Natural killer cell (primary cell): ENCODE measurements at regions not wholly inside any gene's neighbourhood (a gene's known extent, or its start where the extent isn't known, plus 50 kb on each side); places are given as distances from the start of the nearest gene placed in this dataset.

Experiments used
- ATAC-seq, 3 donors: fragments of 150-1000 bp in 2 of 3; fragments of 200-7000 bp in 1 of 3; cut with Tn5 transposase; 1 replicate in 1 of 3; 2 replicates in 2 of 3; pipeline ENCODE4 v1.10.0; 2021; ENCODE audit warnings: mild to moderate bottlenecking in 2 of 3, moderate library complexity in 2 of 3
- DNase-seq, 2 donors: peaks; one replicate each; pipeline versions ENCODE4 v3.0.0 to v3.0.0-alpha.2; 2013 to 2021; ENCODE audit warnings: mixed read lengths in 1 of 2
- H3K27ac ChIP-seq: one replicate; pipeline ENCODE4 v1.5.1; 2013; ENCODE audit warnings: mild to moderate bottlenecking, low read length
- H3K27me3 ChIP-seq: one replicate; pipeline ENCODE4 v1.6.1; 2013; ENCODE audit warnings: low read length; ENCODE audit not compliant: control insufficient read depth, insufficient read depth
- H3K36me3 ChIP-seq: one replicate; pipeline ENCODE4 v1.6.1; 2013; ENCODE audit warnings: low read length; ENCODE audit not compliant: control insufficient read depth, insufficient read depth
- H3K4me1 ChIP-seq: one replicate; pipeline ENCODE4 v1.6.1; 2013; ENCODE audit warnings: low read length; ENCODE audit not compliant: control insufficient read depth, insufficient read depth
- H3K4me3 ChIP-seq: one replicate; pipeline ENCODE4 v1.5.1; 2013; ENCODE audit warnings: low read length
- H3K9me3 ChIP-seq: one replicate; pipeline ENCODE4 v1.6.1; 2013; ENCODE audit warnings: low read length; ENCODE audit not compliant: control insufficient read depth, insufficient read depth
- H3K27ac Mint-ChIP-seq, 2 donors: one replicate each; pipeline ENCODE4 v1.8.0; 2022; ENCODE audit warnings: mild to moderate bottlenecking in 2 of 2, mixed read lengths in 2 of 2, moderate library complexity in 1 of 2
- H3K27me3 Mint-ChIP-seq, 2 donors: one replicate each; pipeline ENCODE4 v1.8.0; 2022; ENCODE audit warnings: low read depth in 2 of 2, mixed read lengths in 2 of 2
- H3K36me3 Mint-ChIP-seq: one replicate; pipeline ENCODE4 v1.8.0; 2022; ENCODE audit warnings: mixed read lengths
- H3K4me1 Mint-ChIP-seq, 2 donors: one replicate each; pipeline ENCODE4 v1.8.0; 2022; ENCODE audit warnings: mixed read lengths in 2 of 2
- H3K4me3 Mint-ChIP-seq: one replicate; pipeline ENCODE4 v1.8.0; 2022; ENCODE audit warnings: mild to moderate bottlenecking, moderate library complexity, mixed read lengths
- H3K9me3 Mint-ChIP-seq, 2 donors: one replicate each; pipeline ENCODE4 v1.8.0; 2022; ENCODE audit warnings: mixed read lengths in 2 of 2
- CTCF ChIP-seq: fragments of 200-600 bp; IDR thresholded peaks from one replicate; pipeline ENCODE4 v1.8.0; 2022; ENCODE audit warnings: antibody characterized with exemption
- WGBS: methylation state at CpG from one replicate; pipeline ENCODE4 v1.1.7; 2013; ENCODE audit warnings: missing lambda C conversion rate; ENCODE audit not compliant: insufficient coverage; 5-methylcytosine and 5-hydroxymethylcytosine counted together
- intact Hi-C: fragments of 100-400 bp; cut with micrococcal nuclease; formaldehyde crosslinking; loops from one replicate; pipeline ENCODE4 v1.14.2; 2022

DNA sequence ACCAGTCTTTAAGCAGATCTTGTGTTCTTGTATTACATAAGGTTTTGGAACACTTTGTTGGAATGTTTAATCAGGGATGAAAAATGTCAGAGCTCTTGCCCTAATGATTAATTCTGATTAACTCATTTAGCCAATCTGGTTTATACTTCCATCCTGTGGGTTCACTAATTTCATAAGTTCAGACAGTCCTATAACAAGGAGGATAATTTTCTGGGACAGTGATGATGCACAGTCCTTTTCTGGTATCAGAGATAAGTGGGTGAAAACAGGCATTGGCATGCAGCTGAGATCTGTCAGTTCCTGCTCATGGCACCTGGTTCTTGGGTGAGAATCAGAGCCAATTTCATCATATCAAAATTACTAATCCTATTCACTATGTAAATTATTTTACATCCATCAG, 125.0 kb upstream of the LAMA2 start:
- Histone ChIP-seq H3K4me3 (no peak overlapping the region), H3K36me3 (no peaks in the 10 kb centered on the region), H3K9me3 (no peaks in the 10 kb centered on the region), H3K27me3 (no peaks in the 10 kb centered on the region), H3K4me1 (no peaks in the 10 kb centered on the region), H3K27ac (no peak overlapping the region)
- no peak for TF ChIP-seq CTCF
- H3K36me3 Mint-ChIP-seq = no peaks in the 10 kb centered on the region
- DNase-seq (no peak), ATAC-seq (no peak)
- intact Hi-C loops = no loop called here
- no peaks in the 10 kb centered on the region for H3K27me3 Mint-ChIP-seq
- H3K9me3 Mint-ChIP-seq = peaks cover 0 to 2% of the 10 kb centered on the region in 2 donors
- no peak overlapping the region for H3K4me3 Mint-ChIP-seq
- H3K4me1 Mint-ChIP-seq = no peaks in the 10 kb centered on the region
- H3K27ac Mint-ChIP-seq = no peak overlapping the region

GRCh38 chr6:128754658-128755256, 128.2 kb upstream of the LAMA2 start:
- Histone ChIP-seq H3K9me3 (no peaks in the 10 kb centered on the region), H3K27ac (no peak overlapping the region), H3K4me1 (no peaks in the 10 kb centered on the region), H3K27me3 (no peaks in the 10 kb centered on the region), H3K36me3 (no peaks in the 10 kb centered on the region), H3K4me3 (no peak overlapping the region)
- ATAC-seq (no peak), DNase-seq (no peak)
- Mint-ChIP-seq H3K4me1 (no peaks in the 10 kb centered on the region), H3K36me3 (no peaks in the 10 kb centered on the region), H3K9me3 (no peaks in the 10 kb centered on the region), H3K27me3 (no peaks in the 10 kb centered on the region), H3K4me3 (no peak overlapping the region), H3K27ac (no peak overlapping the region)
- WGBS = 88% methylated on average over 4 of the region's 5 CpGs
- no peak for TF ChIP-seq CTCF
- intact Hi-C loops = no loop called here

GRCh38 chr6:128743974-128744765, 138.8 kb upstream of the LAMA2 start:
- H3K36me3 Mint-ChIP-seq = no peaks in the 10 kb centered on the region
- Histone ChIP-seq H3K9me3 (no peaks in the 10 kb centered on the region), H3K4me3 (no peak overlapping the region), H3K27me3 (no peaks in the 10 kb centered on the region), H3K4me1 (no peaks in the 10 kb centered on the region), H3K36me3 (no peaks in the 10 kb centered on the region), H3K27ac (no peak overlapping the region)
- no peaks in the 10 kb centered on the region for H3K9me3 Mint-ChIP-seq
- DNase-seq = no peak
- no peak overlapping the region for H3K27ac Mint-ChIP-seq
- intact Hi-C loops = no loop called here
- TF ChIP-seq CTCF = no peak
- H3K4me1 Mint-ChIP-seq = no peaks in the 10 kb centered on the region
- no peak for ATAC-seq
- 72% methylated on average over 4 of the region's 5 CpGs for WGBS
- H3K27me3 Mint-ChIP-seq = no peaks in the 10 kb centered on the region
- H3K4me3 Mint-ChIP-seq = no peak overlapping the region

DNA sequence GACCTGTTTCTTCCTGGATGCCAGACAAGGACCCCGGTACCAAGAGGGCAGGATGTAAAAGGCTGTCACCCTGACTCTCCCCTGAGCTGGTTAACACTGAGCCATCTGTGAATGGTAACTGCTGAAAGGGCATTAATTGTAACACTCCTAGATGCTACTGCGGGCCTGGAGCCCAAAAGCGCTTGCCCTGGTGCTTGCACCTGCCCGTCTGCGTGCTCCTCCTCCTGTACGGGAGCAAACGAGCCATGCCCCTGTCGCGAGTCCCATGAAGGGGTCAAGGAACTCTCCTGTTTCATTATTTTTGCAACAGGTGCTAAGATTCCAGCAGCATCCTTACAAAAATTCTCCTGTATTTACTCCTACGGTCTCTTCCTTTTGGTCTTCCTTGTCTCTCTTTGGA, 140.0 kb upstream of the LAMA2 start:
- no peak overlapping the region for H3K27ac ChIP-seq
- WGBS = 94% methylated on average over 10 of the region's 10 CpGs
- no peaks in the 10 kb centered on the region for H3K9me3 ChIP-seq
- H3K4me1 ChIP-seq = no peaks in the 10 kb centered on the region
- no peak overlapping the region for H3K4me3 ChIP-seq
- ATAC-seq (no peak), DNase-seq (no peak)
- intact Hi-C loops = no loop called here
- no peaks in the 10 kb centered on the region for H3K36me3 ChIP-seq
- TF ChIP-seq CTCF = no peak
- no peaks in the 10 kb centered on the region for H3K27me3 ChIP-seq
- Mint-ChIP-seq H3K27me3 (no peaks in the 10 kb centered on the region), H3K4me3 (no peak overlapping the region), H3K27ac (no peak overlapping the region), H3K9me3 (no peaks in the 10 kb centered on the region), H3K4me1 (no peaks in the 10 kb centered on the region), H3K36me3 (no peaks in the 10 kb centered on the region)
